NCI-H2227 treated with DMSO at 0.1 percent for 48 hours (cell line): ENCODE measurements at regions not wholly inside any gene's neighbourhood (a gene's known extent, or its start where the extent isn't known, plus 50 kb on each side); places are given as distances from the start of the nearest gene placed in this dataset.
A peak's percentile ranks its signal among the peaks of the same experiment; 100 is the strongest.

ENCODE experiments used
- DNase-seq: peaks from one replicate; lab custom pipeline; 2025; lab: John Stamatoyannopoulos, UW

DNA sequence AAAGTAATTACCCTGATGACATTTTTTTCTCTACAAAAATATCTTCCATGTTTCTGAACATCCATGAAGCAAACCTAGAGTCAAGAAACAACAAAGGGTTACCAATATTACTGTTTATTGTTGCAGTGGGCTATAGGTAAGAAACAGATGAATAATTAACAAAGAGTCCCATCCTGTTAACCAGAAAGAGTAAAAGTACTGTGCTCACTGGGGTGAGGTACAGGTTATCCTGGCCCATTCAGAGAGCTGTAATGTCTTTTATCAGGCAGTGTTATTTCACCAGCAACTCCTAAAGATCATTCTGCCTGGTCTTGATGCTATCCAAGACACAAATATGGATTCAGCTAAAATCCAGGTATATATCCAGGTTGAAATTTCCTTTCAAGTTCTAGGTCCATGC lies 754.9 kb downstream of the SATB2 start:
- no peak for DNase-seq

DNA sequence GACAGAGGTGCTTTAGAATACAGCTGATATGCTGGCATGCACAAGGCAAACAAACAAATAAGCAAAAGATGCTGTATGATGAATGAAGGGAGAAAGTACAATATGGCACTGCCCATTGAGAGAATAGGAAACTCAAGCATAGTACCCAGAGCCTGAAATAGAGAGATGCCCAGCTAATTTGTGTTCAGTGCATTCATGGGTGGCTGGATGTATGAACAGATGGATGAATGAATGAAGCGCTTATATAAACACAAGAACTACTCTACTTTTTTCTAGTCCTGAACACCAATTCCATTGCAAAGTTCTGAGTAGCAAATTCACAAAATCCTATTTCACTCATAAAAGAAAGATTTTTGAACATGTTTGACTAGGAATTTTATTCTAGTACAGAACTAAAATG lies 756.3 kb downstream of the SATB2 start:
- no peak for DNase-seq

DNA sequence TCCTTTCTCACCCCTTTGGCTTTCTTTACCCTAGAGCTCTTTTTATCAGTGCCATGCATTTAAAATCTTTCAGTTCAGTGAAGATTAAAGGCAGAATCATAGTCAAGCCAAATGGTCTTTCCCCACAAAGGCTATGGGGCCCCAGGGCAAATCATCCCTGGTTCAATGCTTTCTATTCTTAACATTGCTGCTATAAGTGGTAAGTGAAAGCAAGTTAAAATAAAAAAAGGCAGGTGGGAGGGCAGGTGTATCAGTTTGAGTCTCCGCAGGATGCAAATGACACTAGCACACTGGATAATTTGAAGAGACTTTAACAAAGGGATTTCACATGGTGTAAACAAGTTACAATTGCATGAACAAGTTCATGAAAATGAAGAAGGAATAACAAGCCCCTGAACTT lies 757.4 kb downstream of the SATB2 start:
- no peak for DNase-seq

DNA sequence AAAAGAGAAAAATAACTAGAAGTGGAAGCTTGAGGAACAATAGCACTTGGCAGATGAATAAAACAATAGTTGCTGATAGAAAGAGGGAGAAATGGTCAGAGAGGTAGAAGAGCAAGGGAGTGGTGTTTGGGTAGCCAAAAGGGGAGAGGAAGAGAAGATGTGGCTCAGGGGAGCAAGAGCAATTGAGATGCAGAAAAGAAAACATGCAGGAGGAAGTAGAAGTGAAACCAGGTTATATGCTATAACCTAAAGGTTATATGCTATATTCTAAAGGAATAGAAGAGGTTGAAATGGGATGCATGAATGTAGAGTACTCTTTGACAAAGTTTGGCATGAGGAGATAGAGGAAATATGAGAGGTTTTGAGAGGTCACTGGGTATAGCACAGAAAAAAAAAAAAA lies 759.5 kb downstream of the SATB2 start:
- DNase-seq = no peak

DNA sequence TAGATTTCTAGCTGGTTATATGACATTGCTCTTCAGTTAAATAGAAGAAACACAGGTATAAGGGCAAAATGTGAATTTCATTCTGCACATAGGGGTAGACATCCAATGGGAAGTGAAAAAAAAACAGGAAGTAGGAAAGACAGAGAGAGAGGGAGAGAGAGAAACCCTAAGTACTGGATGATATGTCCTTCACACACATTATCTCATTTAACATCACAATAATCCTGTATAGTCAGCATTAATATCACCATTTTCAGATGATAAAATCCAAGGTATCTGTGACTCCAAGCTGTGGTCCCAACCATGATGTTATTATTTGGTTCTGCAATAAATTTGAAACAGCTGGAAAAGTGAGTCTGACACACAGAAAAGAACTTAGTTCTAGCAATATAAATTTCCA lies 759.9 kb downstream of the SATB2 start:
- no peak for DNase-seq

DNA sequence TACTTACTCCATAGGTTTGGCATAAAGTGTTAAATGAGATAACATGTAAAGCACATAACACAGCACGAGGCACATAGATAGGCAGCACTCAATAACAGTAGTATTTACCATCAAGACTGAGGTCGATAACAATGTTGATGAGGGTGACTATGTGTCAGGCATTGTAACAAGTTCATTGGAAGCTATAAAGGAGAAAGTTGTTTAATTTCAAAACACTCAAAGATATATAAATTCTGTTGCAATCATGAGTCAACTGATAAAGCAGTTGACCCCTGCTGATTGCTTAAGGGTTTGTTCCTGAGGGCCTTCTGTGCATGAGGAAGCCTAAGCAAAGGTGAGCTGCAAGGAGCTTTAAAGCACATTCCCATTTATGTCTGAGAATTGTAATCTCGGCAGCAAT lies 760.5 kb downstream of the SATB2 start:
- DNase-seq = no peak

DNA sequence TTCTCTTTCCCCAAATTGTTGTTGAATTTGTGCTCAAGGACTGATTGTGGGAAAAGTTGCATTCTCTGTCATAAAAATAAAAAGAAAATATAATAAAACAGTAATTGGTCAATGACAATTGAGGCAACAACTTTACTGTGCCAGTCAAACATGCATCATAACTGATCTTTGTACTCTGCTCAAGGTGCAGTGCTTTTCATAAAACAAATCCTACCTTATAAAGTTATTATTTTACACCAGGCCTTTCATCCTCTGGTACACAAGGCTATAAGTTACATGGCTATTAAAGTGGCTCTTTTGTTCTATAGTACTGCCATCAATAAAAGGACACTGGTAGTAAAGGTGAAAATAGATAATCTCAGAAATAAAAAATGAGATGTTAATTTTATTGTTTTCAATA lies 761.9 kb downstream of the SATB2 start:
- no peak for DNase-seq

DNA sequence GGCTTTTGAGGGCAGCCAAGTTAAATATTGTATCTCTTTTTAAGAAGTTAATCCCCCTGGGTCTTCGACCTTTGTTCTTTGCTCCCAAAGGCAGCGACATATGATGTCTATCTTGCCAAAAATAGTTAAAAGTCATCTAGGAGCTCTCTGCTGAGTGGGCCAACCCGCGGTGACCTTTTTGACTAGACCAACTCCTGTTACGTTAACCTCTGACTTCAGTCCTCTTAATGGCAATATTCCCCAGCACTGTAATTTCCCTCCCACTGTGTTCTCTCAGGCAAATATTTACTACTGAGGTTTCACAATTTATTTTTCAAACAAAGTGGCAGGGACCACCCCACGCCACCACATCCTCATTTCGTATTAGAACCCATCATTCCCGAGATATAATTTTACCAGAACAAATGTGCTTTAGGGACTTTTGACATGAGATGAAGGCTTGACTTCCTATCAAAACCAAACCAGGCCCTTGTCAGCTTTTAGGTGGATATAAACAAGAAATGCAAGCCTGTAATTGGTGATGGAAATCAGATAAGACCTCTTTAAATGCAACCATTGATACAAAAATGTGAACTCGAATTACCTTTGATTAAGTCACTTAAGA lies 764.7 kb downstream of the SATB2 start:
- peak; percentile 79 for DNase-seq

DNA sequence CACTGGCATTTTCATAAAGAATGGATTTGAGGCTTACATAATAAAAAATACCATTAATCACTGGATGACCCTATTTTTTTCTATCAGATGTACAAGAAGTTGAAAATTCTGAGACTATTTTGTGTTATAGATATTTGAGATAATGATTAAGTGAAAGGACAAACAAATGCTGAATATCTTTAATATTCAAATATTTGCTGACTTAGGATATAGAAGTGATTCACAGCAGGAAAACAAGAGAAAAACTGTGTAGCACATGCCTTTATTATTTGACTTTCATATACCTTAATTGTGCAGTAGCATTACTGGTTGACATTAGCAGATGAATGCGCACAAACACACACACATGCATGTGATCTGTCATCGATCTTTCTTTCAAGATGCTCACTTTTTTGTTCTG lies 766.5 kb downstream of the SATB2 start:
- DNase-seq = no peak

DNA sequence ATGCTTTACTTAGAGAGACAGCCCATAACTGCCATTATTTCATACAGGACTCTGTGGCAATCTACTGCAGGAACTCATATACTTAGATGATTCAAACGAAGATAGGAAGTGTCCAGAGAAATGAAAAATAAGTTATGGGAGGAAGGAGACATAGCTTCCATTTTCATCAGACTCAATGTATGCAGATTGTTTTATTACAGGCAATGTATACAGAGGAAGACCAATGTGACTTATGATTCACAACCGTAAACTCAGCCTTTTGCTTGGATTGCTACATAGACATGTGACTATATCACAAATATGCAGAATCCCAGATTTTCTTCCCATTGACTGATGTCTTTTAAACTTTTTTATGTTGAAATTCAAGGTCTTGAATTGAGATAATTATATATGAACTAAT lies 793.4 kb downstream of the SATB2 start:
- DNase-seq = no peak

DNA sequence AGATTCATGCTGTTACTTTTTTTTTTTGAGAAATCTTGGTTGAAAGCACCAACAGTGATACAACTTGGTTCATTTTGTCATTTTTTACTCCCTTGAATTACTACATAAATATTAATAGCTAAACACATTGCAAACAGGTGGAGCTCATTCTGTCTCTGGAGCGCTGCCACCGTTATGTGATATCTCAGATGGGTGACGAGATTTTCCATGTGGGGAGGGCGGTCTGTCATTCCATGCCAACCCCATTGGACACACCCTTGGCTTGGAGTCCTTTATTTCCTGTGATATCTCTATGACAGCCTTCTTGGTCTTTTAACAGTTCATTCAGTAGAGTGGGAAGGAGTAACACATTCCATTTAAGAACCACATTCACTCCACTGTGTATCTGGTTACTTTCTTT lies 794.8 kb downstream of the SATB2 start:
- DNase-seq = no peak

DNA sequence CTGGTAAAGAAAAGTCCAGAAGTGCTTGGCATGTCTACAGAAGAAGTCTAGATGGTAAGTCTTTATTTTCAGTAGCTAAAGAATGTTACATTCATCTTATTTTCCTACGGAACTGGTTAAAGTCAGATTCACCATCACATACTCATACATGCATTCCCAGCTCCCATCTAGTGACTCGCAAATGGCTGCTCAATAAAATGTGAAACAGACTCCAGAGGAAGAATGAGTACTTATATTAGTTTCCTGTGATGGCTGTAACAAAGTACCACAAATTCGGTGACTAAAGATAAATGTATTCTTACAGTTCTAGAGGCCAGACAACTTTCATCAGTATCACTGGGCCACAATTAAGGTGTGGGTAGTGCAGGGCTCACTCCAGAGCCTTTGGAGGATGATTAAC lies 797.2 kb downstream of the SATB2 start:
- no peak for DNase-seq

DNA sequence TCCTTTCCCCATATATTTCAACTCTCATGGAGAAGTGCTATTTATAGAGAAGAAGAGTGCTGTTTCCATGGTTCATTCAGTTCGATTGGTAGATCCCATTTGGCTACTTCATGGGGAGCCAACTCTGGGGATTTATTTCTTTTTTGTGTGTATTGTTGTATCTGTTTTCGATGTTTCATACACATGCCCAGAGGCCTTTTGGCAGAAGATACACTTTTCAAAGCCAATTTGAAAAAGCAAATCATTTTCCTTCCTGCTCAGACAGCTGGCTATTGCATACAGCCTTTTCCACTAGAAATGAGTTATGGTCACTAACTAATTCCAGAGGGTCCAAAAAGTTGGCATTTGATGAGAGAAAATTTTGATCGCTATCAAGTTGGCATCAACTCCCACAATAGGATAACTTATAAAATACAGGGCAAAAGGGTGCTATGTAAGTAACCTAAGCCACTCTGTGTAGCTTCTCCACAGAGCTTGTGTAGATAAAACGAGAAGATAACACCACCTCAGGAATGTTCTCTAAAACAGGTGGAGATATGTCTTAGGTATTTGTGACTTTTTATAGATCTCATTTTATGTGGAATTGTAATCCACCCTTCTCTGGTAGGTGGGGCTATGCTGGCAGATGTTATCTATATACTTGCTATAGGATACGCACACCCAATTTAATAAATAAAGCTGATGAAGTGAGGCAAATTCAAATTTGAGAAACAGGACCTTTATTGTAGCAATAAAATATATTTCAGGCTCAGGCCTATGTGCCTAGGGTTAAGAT lies 798.5 kb downstream of the SATB2 start:
- no peak for DNase-seq

DNA sequence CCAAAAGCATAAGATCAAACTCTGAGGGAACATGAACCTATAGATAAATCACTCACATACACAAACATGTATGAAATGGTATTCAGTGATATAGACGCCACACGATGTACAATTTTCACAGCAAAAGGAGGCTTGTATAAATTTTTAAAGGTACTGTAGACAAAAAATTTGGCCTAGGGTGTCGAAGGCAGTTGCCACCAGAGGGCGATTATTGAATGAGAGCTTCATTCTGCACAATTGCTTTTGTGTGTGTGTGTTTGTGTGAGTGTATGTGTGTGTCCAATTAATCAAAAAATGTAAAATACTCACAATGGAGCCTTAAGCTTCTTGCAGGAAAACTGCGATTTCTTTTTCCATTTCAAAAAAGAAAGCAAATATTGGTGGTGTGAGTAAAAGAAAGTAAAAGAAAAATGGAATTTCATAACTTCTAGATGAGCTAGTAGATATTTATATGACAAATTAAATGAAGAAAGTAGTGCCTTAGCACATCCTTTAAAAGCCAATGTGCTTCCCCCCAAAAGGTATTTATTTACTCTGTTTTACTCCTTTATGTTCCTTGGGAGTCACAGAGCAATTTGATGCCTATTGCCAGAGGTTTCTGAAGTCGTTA lies 800.1 kb downstream of the SATB2 start:
- DNase-seq = peak; percentile 49

DNA sequence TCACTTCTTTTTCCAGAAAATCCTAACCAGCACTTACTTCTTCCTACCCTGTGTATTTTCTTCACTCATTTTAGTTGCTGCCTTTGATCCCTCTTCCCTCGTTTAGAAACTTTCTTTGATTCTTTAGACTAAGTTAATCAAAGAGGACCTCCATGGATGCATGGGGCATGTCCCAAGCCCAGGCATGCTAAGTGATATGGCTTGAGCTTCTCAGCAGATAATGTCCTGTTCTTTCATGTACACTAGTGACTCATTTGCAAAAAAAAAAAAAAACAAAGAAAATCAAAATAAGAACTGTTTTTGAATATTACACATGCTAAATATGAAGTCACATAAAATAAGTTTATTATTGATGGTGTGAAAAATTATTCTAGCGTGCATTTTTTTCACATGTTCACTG lies 800.9 kb downstream of the SATB2 start:
- DNase-seq = no peak

DNA sequence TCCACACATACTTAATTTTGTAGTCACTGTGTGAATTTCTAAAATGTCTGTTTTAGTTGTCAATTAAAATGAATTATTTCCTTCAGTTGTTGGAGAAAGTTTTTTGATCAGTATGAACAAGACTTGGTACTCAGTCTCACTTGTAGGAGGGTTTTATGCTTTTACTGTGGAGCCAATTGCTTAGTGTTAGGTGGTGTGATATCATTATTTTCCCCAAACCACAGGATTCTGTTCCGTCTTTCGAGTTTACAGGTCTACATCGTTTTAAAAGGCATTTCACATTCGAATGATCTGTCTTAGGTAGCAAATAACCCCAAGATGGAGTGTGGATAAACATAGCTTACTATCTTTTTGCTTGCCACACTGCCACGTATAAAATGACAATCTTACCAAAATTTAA lies 803.1 kb downstream of the SATB2 start:
- DNase-seq = no peak

DNA sequence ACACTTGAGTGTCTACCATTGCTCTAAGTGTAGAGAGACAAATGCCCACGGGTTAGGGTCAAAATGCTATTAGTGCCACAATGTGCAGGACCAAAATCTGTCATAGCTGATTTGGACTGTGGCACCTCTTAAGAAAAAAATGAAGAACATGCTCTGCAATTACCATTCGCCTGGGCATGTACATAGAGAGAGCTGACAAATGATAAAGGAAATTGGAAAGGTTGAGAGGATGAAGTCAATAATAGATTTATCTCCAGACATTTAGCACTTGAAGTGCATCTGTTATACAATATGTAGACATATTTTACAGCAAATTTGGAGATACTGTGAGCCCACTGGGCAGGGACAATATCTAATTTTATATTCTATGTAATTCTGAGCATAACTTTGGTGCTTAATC lies 804.4 kb downstream of the SATB2 start:
- DNase-seq = no peak

DNA sequence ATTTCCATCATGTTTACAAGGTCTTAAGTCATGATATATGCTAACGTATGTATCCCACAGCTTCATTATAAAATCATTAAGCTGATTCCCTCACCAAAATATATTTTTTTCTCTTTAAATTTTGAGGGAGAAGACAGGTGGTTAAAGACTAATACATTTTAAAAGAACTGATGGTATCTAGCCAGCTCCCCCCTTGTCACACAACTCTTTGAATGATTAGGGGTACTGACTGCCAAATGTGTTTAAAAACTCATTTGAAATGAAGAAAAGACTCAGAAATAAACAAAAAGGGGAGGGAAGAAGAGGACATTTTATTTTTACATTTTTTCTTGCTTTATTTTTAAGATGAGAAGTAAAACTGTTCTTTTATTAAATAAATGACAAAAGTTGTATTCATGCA lies 805.3 kb downstream of the SATB2 start:
- no peak for DNase-seq

DNA sequence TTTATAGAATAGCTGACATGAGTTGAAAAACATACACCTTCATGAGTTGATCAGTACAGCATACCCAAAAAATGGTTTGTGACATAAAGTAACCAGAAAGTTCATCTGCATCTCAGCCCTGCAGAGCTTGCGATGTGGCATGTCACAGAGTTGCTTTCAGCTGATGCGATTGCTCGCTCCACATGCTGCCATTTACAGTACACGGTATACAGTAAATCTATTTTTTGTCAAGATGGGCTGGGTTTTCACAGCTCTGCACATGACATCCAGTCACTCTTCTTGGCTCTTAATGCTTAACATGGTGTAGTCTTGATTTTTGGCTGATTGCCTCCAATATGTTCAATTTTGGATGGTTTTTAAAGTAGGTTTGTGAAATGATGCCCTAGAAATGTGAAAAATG lies 811.9 kb downstream of the SATB2 start:
- DNase-seq = no peak

DNA sequence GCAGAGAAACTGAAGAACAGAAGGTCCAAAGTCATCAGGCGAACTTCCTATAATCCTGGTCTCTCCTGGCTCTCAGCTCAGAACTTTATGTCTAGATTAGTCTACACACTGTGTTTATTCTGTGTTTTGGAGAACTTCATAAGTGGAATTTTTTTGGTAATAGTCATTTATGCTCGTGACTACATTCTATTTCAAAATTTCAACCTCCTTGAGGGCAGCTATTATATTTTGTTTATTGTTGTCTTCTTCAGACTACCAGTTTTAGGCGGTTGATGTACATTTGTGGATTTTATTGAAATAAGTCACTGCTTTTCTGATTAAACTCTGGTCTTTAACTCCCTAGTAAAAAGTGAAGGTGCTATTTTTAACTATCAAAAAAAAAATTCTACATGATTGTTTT lies 816.6 kb downstream of the SATB2 start:
- no peak for DNase-seq

DNA sequence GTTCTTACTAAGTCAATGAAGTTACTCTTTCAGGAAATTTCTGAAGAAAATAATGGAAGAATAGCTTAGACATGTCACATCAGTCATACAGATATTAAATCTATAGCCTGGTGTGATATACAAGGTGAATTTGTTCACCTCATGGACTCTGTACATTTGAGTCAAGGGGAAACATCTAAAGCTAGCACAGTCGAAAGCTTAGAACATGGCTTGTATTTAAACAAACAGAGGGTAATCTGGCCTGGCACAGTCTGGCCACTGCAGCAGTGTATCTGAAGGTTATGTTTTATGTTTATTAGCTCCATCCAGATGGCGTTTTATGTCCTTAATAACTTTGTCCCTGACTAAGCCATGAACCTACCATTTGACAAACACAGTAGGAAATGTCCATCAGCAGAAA lies 817.3 kb downstream of the SATB2 start:
- no peak for DNase-seq

DNA sequence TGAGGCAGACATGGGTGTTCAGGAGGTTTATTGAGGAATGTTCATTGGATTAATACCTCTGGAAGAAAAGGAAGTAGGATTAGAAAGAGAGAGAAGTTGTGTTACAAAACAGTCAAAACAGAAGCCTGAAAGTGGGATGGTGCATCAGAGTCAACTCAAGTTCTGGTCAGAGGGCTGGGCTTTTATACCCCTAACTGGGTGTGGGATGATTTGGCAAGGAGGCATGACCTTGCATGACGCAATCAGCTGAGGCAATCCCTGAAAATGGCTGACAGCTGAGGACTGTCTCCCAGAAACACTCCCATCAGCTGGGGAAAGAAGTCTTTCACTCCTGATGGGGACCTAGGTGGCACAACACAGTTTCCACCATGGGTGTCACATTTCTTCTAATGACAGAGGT lies 818.2 kb downstream of the SATB2 start:
- DNase-seq = no peak

DNA sequence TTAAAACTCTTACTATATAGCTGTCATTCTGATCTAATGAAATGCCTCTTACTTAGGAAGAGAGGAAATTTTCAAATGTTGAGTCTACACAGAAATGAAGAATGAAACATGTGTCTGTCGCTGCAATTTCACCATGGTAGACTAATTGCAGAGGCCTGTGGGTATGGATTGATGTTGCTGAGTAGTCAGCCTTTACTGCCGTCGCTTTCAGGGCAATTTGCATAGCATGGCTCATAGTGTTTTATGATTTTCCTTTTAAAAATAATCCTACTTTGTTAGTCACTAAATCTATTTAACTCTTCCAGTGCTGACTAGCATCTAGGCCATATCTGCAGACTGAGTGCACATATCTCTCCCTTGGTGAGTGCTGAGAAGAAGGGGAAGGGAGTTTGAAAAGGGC lies 819.2 kb downstream of the SATB2 start:
- DNase-seq = no peak

DNA sequence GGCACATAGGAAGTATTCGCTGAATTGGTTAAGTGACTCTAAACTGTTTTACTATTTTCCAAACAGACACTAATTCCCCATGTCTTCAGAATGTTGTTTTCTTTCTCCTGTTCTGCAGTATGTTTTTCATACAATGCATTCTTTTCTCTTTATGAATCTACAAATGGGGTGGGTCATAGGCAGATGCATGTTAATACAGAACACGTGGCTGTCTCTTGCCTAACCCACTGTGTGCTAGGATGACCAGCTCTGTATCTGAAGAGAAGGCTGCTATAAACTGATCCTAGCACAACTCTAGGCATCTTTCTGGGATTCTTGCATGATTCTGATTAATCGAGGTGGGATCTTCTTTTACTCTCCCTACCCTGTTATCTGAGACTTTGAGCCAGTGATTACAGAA lies 826.0 kb downstream of the PLCL1 start:
- no peak for DNase-seq
